Adrenal gland (tissue), 5 donors: ENCODE measurements at regions not wholly inside any gene's neighbourhood (a gene's known extent, or its start where the extent isn't known, plus 50 kb on each side); places are given as distances from the start of the nearest gene placed in this dataset.

Experiments
- POLR2A ChIP-seq, 2 donors: fragments of 450-650 bp; IDR thresholded peaks; one replicate each; pipeline ENCODE4 v1.6.1; 2017; ENCODE audit warnings: antibody characterized with exemption in 2 of 2, mild to moderate bottlenecking in 2 of 2, moderate library complexity in 1 of 2
- TF ChIP-seq, protein P1 (sequence below), 6 experiments: fragments of 450-650 bp in 4 of 6; fragments of 200-600 bp in 2 of 6; sonication (generic) in 1 of 6; IDR thresholded peaks; 1 replicate in 5 of 6; 2 replicates in 1 of 6; pipeline versions ENCODE4 v1.5.1 to v1.8.0; 2016 to 2021; ENCODE audit warnings: antibody characterized with exemption in 6 of 6, mild to moderate bottlenecking in 2 of 6, moderate library complexity in 1 of 6
- donor health status: DM: no; HTN: no; CAD: no.

DNA sequence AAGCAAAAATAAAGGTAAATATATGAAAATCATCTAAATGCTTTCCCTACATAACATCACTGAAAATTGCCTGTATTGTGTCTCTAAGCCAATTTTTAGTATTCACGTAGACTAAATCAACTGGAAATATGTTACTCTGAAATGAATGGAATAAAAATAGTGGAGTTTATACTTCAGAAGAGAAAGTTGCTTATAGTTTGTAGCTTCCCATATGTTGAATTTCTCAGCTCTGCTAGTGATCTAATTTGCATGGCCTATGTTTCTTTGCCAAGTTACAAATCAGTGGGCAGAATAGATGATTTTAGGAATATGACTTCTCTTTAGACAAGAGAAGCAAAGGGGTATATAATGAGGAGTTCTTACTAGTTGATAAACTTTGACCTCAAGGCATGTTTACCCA is 850.2 kb downstream of the OLFM4 start:
- TF ChIP-seq, protein P1, sequence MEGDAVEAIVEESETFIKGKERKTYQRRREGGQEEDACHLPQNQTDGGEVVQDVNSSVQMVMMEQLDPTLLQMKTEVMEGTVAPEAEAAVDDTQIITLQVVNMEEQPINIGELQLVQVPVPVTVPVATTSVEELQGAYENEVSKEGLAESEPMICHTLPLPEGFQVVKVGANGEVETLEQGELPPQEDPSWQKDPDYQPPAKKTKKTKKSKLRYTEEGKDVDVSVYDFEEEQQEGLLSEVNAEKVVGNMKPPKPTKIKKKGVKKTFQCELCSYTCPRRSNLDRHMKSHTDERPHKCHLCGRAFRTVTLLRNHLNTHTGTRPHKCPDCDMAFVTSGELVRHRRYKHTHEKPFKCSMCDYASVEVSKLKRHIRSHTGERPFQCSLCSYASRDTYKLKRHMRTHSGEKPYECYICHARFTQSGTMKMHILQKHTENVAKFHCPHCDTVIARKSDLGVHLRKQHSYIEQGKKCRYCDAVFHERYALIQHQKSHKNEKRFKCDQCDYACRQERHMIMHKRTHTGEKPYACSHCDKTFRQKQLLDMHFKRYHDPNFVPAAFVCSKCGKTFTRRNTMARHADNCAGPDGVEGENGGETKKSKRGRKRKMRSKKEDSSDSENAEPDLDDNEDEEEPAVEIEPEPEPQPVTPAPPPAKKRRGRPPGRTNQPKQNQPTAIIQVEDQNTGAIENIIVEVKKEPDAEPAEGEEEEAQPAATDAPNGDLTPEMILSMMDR (IDR thresholded peaks at IDR 0.05): no peak
- no peak for TF ChIP-seq POLR2A (IDR thresholded peaks at IDR 0.05)
